SK-N-SH (cell line): ENCODE measurements at regions not wholly inside any gene's neighbourhood (a gene's known extent, or its start where the extent isn't known, plus 50 kb on each side); places are given as distances from the start of the nearest gene placed in this dataset.

Experiments used
- CTCF ChIA-PET: fragments of 300-600, 350-600 bp; formaldehyde crosslinking; extraction: SDS; loops from one replicate; lab custom pipeline; 2021; lab: Yijun Ruan, JAX
- POLR2A ChIA-PET: fragments of 350-600 bp; sonication (Branson Sonifier 250); formaldehyde crosslinking; extraction: SDS; loops from one replicate; lab custom pipeline; 2020; ENCODE audit warnings: antibody characterized with exemption, inconsistent platforms; lab: Yijun Ruan, JAX
- DNase-seq: peaks from one replicate; pipeline ENCODE4 v3.0.0; 2012
- H2AFZ ChIP-seq: fragments of 200-600 bp; sonication (generic); 2 replicates; pipeline ENCODE4 v1.8.1; 2016; ENCODE audit warnings: antibody characterized with exemption, mild to moderate bottlenecking, low read depth
- H3F3A ChIP-seq: fragments of 200-600 bp; sonication (generic); replicated peaks from 2 replicates; pipeline ENCODE3; 2016; ENCODE audit warnings: antibody characterized with exemption, mild to moderate bottlenecking; ENCODE audit not compliant: insufficient read depth
- H3K27ac ChIP-seq, 2 experiments: fragments of 200-500 bp in 1 of 2; fragments of 200-600 bp in 1 of 2; sonication (Bioruptor generic) in 1 of 2; sonication (generic), shearing (Covaris generic) in 1 of 2; 2 replicates each; pipeline versions ENCODE4 v1.5.1 to v1.6.1; 2014 to 2016; ENCODE audit warnings: low read depth in 2 of 2, inconsistent platforms in 1 of 2, low read length in 1 of 2, mild to moderate bottlenecking in 1 of 2, mixed read lengths in 1 of 2
- H3K27me3 ChIP-seq: fragments of 200-600 bp; sonication (generic), shearing (Covaris generic); 2 replicates; pipeline ENCODE4 v1.6.1; 2016; ENCODE audit warnings: mixed run types; ENCODE audit not compliant: insufficient read depth
- H3K36me3 ChIP-seq, 2 experiments: fragments of 200-500 bp in 1 of 2; fragments of 200-600 bp in 1 of 2; sonication (Bioruptor generic) in 1 of 2; sonication (generic) in 1 of 2; replicated peaks in 1 of 2; 2 replicates each; pipeline versions ENCODE3 to v1.5.1; 2014 to 2016; ENCODE audit warnings: low read length in 1 of 2, mild to moderate bottlenecking in 1 of 2; ENCODE audit not compliant: insufficient read depth in 2 of 2, control insufficient read depth in 1 of 2
- H3K4me1 ChIP-seq, 2 experiments: fragments of 200-500 bp in 1 of 2; fragments of 200-600 bp in 1 of 2; sonication (Bioruptor generic) in 1 of 2; sonication (generic), shearing (Covaris generic) in 1 of 2; 2 replicates each; pipeline versions ENCODE4 v1.5.1 to v1.6.1; 2014 to 2016; ENCODE audit warnings: low read depth in 1 of 2, low read length in 1 of 2, mixed run types in 1 of 2; ENCODE audit not compliant: insufficient read depth in 2 of 2, control insufficient read depth in 1 of 2
- H3K4me2 ChIP-seq: fragments of 200-600 bp; sonication (generic), shearing (Covaris generic); 2 replicates; pipeline ENCODE4 v1.6.1; 2017; ENCODE audit warnings: mixed run types
- H3K4me3 ChIP-seq, 2 experiments: fragments of 200-500 bp in 1 of 2; fragments of 200-600 bp in 1 of 2; sonication (Bioruptor generic) in 1 of 2; sonication (generic), shearing (Covaris generic) in 1 of 2; 2 replicates each; pipeline versions ENCODE4 v1.5.1 to v1.8.1; 2014 to 2016; ENCODE audit warnings: low read depth in 2 of 2, inconsistent platforms in 1 of 2, low read length in 1 of 2, mild to moderate bottlenecking in 1 of 2, mixed read lengths in 1 of 2, moderate library complexity in 1 of 2
- H3K79me2 ChIP-seq: fragments of 200-600 bp; sonication (generic); 2 replicates; pipeline ENCODE4 v1.8.1; 2017; ENCODE audit warnings: mild to moderate bottlenecking; ENCODE audit not compliant: insufficient read depth
- H3K9ac ChIP-seq: fragments of 200-600 bp; sonication (generic); 2 replicates; pipeline ENCODE4 v1.6.1; 2017; ENCODE audit warnings: mixed run types
- H3K9me2 ChIP-seq: fragments of 200-600 bp; sonication (generic); 2 replicates; pipeline ENCODE4 v1.6.1; 2017; ENCODE audit warnings: mixed run types
- H3K9me3 ChIP-seq: fragments of 200-600 bp; sonication (generic); 2 replicates; pipeline ENCODE4 v1.6.1; 2017; ENCODE audit warnings: mixed run types, mild to moderate bottlenecking, moderate library complexity
- H4K20me1 ChIP-seq: fragments of 200-600 bp; sonication (generic); 2 replicates; pipeline ENCODE4 v1.6.1; 2017; ENCODE audit warnings: mild to moderate bottlenecking, mixed run types; ENCODE audit not compliant: insufficient read depth
- ELF1 ChIP-seq: IDR thresholded peaks from 2 replicates; pipeline ENCODE4 v1.4.0; 2012
- EZH2phosphoT487 ChIP-seq: fragments of 200-600 bp; sonication (generic); IDR thresholded peaks from 2 replicates; pipeline ENCODE4 v1.6.1; 2017; ENCODE audit warnings: low read depth, mixed run types, mild to moderate bottlenecking, antibody characterized with exemption, moderate library complexity, borderline replicate concordance
- FOXJ3 ChIP-seq: sonication (generic); formaldehyde crosslinking; IDR thresholded peaks from 2 replicates; pipeline ENCODE4 v1.5.1; 2020; ENCODE audit warnings: mild to moderate bottlenecking, missing genetic modification reagents
- FOXM1 ChIP-seq: IDR thresholded peaks from 2 replicates; pipeline ENCODE4 v1.4.0; 2012; ENCODE audit warnings: low read depth, mild to moderate bottlenecking
- GABPA ChIP-seq: IDR thresholded peaks from 2 replicates; pipeline ENCODE4 v1.4.0; 2012; ENCODE audit warnings: low read depth, mild to moderate bottlenecking
- GATA2 ChIP-seq: sonication (generic); formaldehyde crosslinking; IDR thresholded peaks from 2 replicates; pipeline ENCODE4 v1.5.0; 2020; ENCODE audit warnings: mild to moderate bottlenecking, missing genetic modification reagents
- JUND ChIP-seq: IDR thresholded peaks from 2 replicates; pipeline ENCODE4 v1.4.0; 2012
- NFIC ChIP-seq: IDR thresholded peaks from 2 replicates; pipeline ENCODE4 v1.4.0; 2012; ENCODE audit warnings: borderline replicate concordance
- RFX5 ChIP-seq: IDR thresholded peaks from 2 replicates; pipeline ENCODE4 v1.6.1; 2012; ENCODE audit warnings: mild to moderate bottlenecking, improper control_type of control experiment, low read length
- RXRA ChIP-seq: IDR thresholded peaks from 2 replicates; pipeline ENCODE4 v1.4.0; 2012; ENCODE audit warnings: low read depth, mild to moderate bottlenecking, borderline replicate concordance
- SIN3A ChIP-seq: IDR thresholded peaks from 2 replicates; pipeline ENCODE4 v1.6.1; 2012; ENCODE audit warnings: low read depth, mild to moderate bottlenecking, low read length, moderate library complexity, borderline replicate concordance
- SMC3 ChIP-seq: IDR thresholded peaks from 2 replicates; pipeline ENCODE4 v1.6.1; 2012; ENCODE audit warnings: low read depth, low read length, improper control_type of control experiment
- TEAD4 ChIP-seq: IDR thresholded peaks from 2 replicates; pipeline ENCODE4 v1.4.0; 2012; ENCODE audit warnings: mild to moderate bottlenecking, borderline replicate concordance; ENCODE audit not compliant: insufficient read depth
- YY1 ChIP-seq: IDR thresholded peaks from 2 replicates; pipeline ENCODE4 v1.4.0; 2012; ENCODE audit warnings: low read depth, mild to moderate bottlenecking
- WGBS: methylation state at CpG from one replicate; pipeline ENCODE4 v1.1.6; 2017; ENCODE audit warnings: low lambda C conversion rate; 5-methylcytosine and 5-hydroxymethylcytosine counted together
- TF ChIP-seq, protein P1 (sequence below): IDR thresholded peaks from 2 replicates; pipeline ENCODE4; 2012
- TF ChIP-seq, protein P2 (sequence below): fragments of 200-600 bp; sonication (generic); IDR thresholded peaks from 2 replicates; pipeline ENCODE4 v1.6.1; 2017; ENCODE audit warnings: antibody characterized with exemption, mild to moderate bottlenecking, moderate library complexity
- TF ChIP-seq, protein P3 (sequence below): IDR thresholded peaks from 2 replicates; pipeline ENCODE4 v1.4.0; 2012; ENCODE audit warnings: low read depth
- TF ChIP-seq, protein P4 (sequence below): IDR thresholded peaks from 2 replicates; pipeline ENCODE4 v1.6.1; 2012; ENCODE audit warnings: mild to moderate bottlenecking, low read depth, low read length, moderate library complexity

DNA sequence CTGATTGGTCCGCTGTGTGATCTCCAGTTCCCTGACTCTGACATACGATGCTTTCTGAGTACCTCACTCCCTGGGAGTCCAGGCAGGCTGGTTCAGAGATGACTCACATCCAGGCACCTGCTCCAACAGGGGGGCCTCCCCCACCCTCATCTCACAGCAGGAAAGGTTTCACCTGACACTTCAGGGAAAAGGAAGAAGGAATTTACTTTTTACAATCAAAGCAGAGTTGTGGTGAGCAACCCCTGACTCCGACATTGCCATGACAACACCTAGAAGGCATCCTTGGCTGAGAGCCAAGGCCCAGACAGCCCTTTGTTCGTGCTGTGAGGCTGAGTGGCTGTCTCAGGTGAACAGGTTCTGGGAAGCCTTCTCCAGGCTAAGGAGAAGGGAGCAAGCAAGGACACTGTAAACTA is 164.6 kb upstream of the GJB5 start:
- CTCF ChIA-PET = interaction anchor here (0.8 to 2.0 kb wide), 7 partner anchors 7 to 855 kb away, joined by 3 to 8 read pairs (median 3); no protein-coding TSS in a partner anchor
- H4K20me1 ChIP-seq = no peaks in the 10 kb centered on the region
- POLR2A ChIA-PET = no interaction called here
- H3K4me3 ChIP-seq = no peak overlapping the region
- 17% methylated on average over 3 of the region's 4 CpGs for WGBS
- TF ChIP-seq, protein P1, sequence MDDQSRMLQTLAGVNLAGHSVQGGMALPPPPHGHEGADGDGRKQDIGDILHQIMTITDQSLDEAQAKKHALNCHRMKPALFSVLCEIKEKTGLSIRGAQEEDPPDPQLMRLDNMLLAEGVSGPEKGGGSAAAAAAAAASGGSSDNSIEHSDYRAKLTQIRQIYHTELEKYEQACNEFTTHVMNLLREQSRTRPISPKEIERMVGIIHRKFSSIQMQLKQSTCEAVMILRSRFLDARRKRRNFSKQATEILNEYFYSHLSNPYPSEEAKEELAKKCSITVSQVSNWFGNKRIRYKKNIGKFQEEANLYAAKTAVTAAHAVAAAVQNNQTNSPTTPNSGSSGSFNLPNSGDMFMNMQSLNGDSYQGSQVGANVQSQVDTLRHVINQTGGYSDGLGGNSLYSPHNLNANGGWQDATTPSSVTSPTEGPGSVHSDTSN = no peak
- TF ChIP-seq RXRA (no peak), NFIC (no peak), SMC3 (no peak), EZH2phosphoT487 (no peak), FOXM1 (no peak), ELF1 (no peak)
- TF ChIP-seq, protein P2, sequence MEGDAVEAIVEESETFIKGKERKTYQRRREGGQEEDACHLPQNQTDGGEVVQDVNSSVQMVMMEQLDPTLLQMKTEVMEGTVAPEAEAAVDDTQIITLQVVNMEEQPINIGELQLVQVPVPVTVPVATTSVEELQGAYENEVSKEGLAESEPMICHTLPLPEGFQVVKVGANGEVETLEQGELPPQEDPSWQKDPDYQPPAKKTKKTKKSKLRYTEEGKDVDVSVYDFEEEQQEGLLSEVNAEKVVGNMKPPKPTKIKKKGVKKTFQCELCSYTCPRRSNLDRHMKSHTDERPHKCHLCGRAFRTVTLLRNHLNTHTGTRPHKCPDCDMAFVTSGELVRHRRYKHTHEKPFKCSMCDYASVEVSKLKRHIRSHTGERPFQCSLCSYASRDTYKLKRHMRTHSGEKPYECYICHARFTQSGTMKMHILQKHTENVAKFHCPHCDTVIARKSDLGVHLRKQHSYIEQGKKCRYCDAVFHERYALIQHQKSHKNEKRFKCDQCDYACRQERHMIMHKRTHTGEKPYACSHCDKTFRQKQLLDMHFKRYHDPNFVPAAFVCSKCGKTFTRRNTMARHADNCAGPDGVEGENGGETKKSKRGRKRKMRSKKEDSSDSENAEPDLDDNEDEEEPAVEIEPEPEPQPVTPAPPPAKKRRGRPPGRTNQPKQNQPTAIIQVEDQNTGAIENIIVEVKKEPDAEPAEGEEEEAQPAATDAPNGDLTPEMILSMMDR = no peak
- no peaks in the 10 kb centered on the region for H3F3A ChIP-seq
- H3K9me3 ChIP-seq = no peaks in the 10 kb centered on the region
- H3K4me2 ChIP-seq = no peak overlapping the region
- no peaks in the 10 kb centered on the region for H3K9me2 ChIP-seq
- H2AFZ ChIP-seq = no peak overlapping the region
- H3K27me3 ChIP-seq = no peaks in the 10 kb centered on the region
- no peak overlapping the region for H3K9ac ChIP-seq
- DNase-seq = peak; percentile 43
- H3K36me3 ChIP-seq = no peaks in the 10 kb centered on the region
- no peak overlapping the region for H3K27ac ChIP-seq
- H3K4me1 ChIP-seq = no peaks in the 10 kb centered on the region; a peak in 1 of 4 replicates
- H3K79me2 ChIP-seq = no peaks in the 10 kb centered on the region

DNA sequence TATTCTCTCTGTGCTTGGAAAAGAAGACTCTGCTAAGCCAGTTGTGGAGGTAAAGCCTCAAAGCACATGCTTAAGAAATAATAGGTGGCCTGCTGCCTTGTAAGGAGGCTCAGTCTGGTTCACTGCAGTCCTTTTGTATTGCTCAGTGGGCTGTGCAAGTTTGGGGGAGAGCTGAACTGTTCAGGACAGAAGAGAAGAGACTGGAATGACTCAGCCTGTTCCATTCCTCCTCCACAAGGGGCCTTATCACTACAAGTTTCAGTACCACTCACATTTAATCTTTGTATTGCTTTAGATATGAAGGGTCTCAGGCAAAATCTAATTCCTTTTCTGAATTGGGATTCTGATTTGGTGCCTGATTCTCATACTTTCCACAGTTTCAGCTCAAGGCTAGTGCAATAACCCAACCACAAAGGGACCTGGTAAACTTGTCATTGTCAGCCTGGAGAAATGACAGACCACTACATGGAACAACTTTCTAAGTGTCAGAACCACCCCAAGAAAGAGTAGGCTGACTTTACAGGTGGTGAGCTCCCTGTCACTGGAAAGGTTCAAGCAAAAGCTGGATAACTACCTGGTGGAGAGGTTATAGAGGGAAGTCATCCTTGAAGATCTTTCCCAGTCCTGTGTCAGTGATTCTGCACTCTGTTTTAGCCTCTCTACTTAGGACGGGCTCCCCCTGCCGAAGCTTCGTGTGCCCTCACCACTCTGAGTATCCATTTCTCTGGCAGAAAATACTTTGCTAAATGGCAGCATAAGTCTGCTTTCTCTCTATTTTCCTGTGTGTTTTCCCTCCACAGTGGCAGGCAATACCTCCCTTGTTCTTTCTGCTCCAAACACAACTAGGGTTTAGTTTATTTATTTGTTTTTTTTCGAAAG is 162.9 kb upstream of the GJB5 start:
- Histone ChIP-seq H3F3A (no peaks in the 10 kb centered on the region), H3K36me3 (no peaks in the 10 kb centered on the region), H3K4me3 (no peak overlapping the region), H3K4me2 (no peak overlapping the region), H2AFZ (no peak overlapping the region), H3K79me2 (no peaks in the 10 kb centered on the region), H3K27ac (no peak overlapping the region), H4K20me1 (no peaks in the 10 kb centered on the region), H3K9me3 (no peaks in the 10 kb centered on the region), H3K4me1 (no peaks in the 10 kb centered on the region; a peak in 1 of 4 replicates), H3K27me3 (no peaks in the 10 kb centered on the region), H3K9ac (no peak overlapping the region), H3K9me2 (no peaks in the 10 kb centered on the region)
- TF ChIP-seq FOXJ3 (CRISPR knock-in tag) (no peak), YY1 (no peak), RFX5 (no peak), FOXM1 (no peak), NFIC (no peak), RXRA (no peak), TEAD4 (no peak), GABPA (no peak), GATA2 (CRISPR knock-in tag) (no peak), JUND (no peak), EZH2phosphoT487 (no peak), SIN3A (no peak)
- TF ChIP-seq, protein P3, sequence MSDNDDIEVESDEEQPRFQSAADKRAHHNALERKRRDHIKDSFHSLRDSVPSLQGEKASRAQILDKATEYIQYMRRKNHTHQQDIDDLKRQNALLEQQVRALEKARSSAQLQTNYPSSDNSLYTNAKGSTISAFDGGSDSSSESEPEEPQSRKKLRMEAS = no peak
- TF ChIP-seq, protein P4, sequence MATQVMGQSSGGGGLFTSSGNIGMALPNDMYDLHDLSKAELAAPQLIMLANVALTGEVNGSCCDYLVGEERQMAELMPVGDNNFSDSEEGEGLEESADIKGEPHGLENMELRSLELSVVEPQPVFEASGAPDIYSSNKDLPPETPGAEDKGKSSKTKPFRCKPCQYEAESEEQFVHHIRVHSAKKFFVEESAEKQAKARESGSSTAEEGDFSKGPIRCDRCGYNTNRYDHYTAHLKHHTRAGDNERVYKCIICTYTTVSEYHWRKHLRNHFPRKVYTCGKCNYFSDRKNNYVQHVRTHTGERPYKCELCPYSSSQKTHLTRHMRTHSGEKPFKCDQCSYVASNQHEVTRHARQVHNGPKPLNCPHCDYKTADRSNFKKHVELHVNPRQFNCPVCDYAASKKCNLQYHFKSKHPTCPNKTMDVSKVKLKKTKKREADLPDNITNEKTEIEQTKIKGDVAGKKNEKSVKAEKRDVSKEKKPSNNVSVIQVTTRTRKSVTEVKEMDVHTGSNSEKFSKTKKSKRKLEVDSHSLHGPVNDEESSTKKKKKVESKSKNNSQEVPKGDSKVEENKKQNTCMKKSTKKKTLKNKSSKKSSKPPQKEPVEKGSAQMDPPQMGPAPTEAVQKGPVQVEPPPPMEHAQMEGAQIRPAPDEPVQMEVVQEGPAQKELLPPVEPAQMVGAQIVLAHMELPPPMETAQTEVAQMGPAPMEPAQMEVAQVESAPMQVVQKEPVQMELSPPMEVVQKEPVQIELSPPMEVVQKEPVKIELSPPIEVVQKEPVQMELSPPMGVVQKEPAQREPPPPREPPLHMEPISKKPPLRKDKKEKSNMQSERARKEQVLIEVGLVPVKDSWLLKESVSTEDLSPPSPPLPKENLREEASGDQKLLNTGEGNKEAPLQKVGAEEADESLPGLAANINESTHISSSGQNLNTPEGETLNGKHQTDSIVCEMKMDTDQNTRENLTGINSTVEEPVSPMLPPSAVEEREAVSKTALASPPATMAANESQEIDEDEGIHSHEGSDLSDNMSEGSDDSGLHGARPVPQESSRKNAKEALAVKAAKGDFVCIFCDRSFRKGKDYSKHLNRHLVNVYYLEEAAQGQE = no peak
- ChIA-PET CTCF (interaction anchor here (0.7 to 2.0 kb wide), 7 partner anchors 15 to 961 kb away, joined by 3 to 8 read pairs (median 4); no protein-coding TSS in a partner anchor), POLR2A (no interaction called here)
- 16% methylated on average over 4 of the region's 4 CpGs for WGBS
- no peak for DNase-seq
